ENCODE measurements at regions not wholly inside any gene's neighbourhood (a gene's known extent, or its start where the extent isn't known, plus 50 kb on each side); places are given as distances from the start of the nearest gene placed in this dataset.

DNA sequence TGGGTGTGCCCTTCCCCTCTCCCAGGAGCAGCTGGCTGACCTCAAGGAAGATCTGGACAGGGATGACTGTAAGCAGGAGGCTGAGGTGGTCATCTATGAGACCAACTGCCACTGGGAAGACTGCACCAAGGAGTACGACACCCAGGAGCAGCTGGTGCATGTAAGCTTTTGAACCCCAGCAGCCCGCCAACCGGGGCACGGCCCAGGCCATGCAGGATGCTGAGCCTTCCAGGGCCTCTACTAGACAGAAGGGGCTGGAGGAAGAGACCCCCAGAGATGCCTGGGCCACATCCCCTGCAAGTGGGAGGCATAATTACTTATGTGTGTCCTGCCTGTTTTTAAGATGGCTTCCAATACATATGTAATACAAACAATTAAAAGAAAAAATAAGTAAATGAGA, 239.3 kb downstream of the GLI2 start:
- Histone ChIP-seq H3K27ac (ENCODE audit: extremely low read length, insufficient read depth, low read length) (no peak overlapping the region), H3K27me3 (ENCODE audit: control insufficient read depth in 1 of 2, insufficient read depth in 2 of 2, low read length in 2 of 2) (peaks cover 4 to 46% of the 10 kb centered on the region in 2 experiments), H3K9ac (ENCODE audit: insufficient read depth, low read depth, low read length) (no peak overlapping the region), H3K4me3 (replicated peaks in 1 of 3; ENCODE audit: insufficient read depth in 1 of 3, low read depth in 2 of 3, low read length in 3 of 3) (no peak overlapping the region), H2AFZ (ENCODE audit: low read length) (no peak overlapping the region), H3K36me3 (replicated peaks in 1 of 2; ENCODE audit: control insufficient read depth in 1 of 2, insufficient read depth in 2 of 2, low read length in 2 of 2) (no peaks in the 10 kb centered on the region), H3K4me1 (ENCODE audit: insufficient read depth, low read length) (no peaks in the 10 kb centered on the region), H3K9me3 (ENCODE audit: low read length) (no peaks in the 10 kb centered on the region), H4K20me1 (ENCODE audit: insufficient read depth, low read length) (no peaks in the 10 kb centered on the region), H3K79me2 (ENCODE audit: insufficient read depth, low read length) (no peaks in the 10 kb centered on the region), H3K4me2 (ENCODE audit: low read depth, low read length) (no peak overlapping the region)
- 50% methylated on average over 4 of the region's 4 CpGs for WGBS (ENCODE audit: low lambda C conversion rate)
- DNase-seq (ENCODE audit: low spot score) (no peak), ATAC-seq (no peak), FAIRE-seq (no peak)
- intact Hi-C loops (cut with micrococcal nuclease; ENCODE audit: unreplicated experiment) (no loop called here), in situ Hi-C loops (cut with HindIII; ENCODE audit: extremely low pct_ligation_motif_present, low pct_unique_long_range_greater_than_20kb) (no loop called here)
- no TSS peak for BruUV-seq (replicated peaks)
- TF ChIP-seq FOXA3 (CRISPR knock-in tag; IDR thresholded peaks at IDR 0.05) (no peak), ZNF83 (CRISPR knock-in tag; IDR thresholded peaks at IDR 0.05; ENCODE audit: borderline replicate concordance) (no peak), ZNF737 (CRISPR knock-in tag; IDR thresholded peaks at IDR 0.05; ENCODE audit: borderline replicate concordance) (no peak), AGO2 (optimal IDR thresholded peaks at IDR 0.05; ENCODE audit: low read depth, low read length) (no peak), ZNF224 (CRISPR knock-in tag; IDR thresholded peaks at IDR 0.05) (no peak), MYC (CRISPR knock-in tag; IDR thresholded peaks at IDR 0.05; ENCODE audit: borderline replicate concordance) (no peak), EZH2 (conservative IDR thresholded peaks at IDR 0.05; ENCODE audit: low read depth, low read length) (no peak), ZNF235 (CRISPR knock-in tag; IDR thresholded peaks at IDR 0.05; ENCODE audit: borderline replicate concordance) (no peak), GABPA (IDR thresholded peaks at IDR 0.05; ENCODE audit: low read depth, low read length) (no peak), GABPA (CRISPR knock-in tag; IDR thresholded peaks at IDR 0.05; ENCODE audit: low read depth) (no peak), SIX1 (CRISPR knock-in tag; IDR thresholded peaks at IDR 0.05; ENCODE audit: borderline replicate concordance) (no peak), HNRNPUL1 (IDR thresholded peaks at IDR 0.05; ENCODE audit: low read depth, low read length) (no peak), HOXA5 (CRISPR knock-in tag; IDR thresholded peaks at IDR 0.05) (no peak), ZZZ3 (CRISPR knock-in tag; IDR thresholded peaks at IDR 0.05; ENCODE audit: borderline replicate concordance) (no peak)
- TF ChIP-seq, protein P1, sequence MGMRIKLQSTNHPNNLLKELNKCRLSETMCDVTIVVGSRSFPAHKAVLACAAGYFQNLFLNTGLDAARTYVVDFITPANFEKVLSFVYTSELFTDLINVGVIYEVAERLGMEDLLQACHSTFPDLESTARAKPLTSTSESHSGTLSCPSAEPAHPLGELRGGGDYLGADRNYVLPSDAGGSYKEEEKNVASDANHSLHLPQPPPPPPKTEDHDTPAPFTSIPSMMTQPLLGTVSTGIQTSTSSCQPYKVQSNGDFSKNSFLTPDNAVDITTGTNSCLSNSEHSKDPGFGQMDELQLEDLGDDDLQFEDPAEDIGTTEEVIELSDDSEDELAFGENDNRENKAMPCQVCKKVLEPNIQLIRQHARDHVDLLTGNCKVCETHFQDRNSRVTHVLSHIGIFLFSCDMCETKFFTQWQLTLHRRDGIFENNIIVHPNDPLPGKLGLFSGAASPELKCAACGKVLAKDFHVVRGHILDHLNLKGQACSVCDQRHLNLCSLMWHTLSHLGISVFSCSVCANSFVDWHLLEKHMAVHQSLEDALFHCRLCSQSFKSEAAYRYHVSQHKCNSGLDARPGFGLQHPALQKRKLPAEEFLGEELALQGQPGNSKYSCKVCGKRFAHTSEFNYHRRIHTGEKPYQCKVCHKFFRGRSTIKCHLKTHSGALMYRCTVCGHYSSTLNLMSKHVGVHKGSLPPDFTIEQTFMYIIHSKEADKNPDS (CRISPR knock-in tag; IDR thresholded peaks at IDR 0.05), result no peak
- TF ChIP-seq, protein P2, sequence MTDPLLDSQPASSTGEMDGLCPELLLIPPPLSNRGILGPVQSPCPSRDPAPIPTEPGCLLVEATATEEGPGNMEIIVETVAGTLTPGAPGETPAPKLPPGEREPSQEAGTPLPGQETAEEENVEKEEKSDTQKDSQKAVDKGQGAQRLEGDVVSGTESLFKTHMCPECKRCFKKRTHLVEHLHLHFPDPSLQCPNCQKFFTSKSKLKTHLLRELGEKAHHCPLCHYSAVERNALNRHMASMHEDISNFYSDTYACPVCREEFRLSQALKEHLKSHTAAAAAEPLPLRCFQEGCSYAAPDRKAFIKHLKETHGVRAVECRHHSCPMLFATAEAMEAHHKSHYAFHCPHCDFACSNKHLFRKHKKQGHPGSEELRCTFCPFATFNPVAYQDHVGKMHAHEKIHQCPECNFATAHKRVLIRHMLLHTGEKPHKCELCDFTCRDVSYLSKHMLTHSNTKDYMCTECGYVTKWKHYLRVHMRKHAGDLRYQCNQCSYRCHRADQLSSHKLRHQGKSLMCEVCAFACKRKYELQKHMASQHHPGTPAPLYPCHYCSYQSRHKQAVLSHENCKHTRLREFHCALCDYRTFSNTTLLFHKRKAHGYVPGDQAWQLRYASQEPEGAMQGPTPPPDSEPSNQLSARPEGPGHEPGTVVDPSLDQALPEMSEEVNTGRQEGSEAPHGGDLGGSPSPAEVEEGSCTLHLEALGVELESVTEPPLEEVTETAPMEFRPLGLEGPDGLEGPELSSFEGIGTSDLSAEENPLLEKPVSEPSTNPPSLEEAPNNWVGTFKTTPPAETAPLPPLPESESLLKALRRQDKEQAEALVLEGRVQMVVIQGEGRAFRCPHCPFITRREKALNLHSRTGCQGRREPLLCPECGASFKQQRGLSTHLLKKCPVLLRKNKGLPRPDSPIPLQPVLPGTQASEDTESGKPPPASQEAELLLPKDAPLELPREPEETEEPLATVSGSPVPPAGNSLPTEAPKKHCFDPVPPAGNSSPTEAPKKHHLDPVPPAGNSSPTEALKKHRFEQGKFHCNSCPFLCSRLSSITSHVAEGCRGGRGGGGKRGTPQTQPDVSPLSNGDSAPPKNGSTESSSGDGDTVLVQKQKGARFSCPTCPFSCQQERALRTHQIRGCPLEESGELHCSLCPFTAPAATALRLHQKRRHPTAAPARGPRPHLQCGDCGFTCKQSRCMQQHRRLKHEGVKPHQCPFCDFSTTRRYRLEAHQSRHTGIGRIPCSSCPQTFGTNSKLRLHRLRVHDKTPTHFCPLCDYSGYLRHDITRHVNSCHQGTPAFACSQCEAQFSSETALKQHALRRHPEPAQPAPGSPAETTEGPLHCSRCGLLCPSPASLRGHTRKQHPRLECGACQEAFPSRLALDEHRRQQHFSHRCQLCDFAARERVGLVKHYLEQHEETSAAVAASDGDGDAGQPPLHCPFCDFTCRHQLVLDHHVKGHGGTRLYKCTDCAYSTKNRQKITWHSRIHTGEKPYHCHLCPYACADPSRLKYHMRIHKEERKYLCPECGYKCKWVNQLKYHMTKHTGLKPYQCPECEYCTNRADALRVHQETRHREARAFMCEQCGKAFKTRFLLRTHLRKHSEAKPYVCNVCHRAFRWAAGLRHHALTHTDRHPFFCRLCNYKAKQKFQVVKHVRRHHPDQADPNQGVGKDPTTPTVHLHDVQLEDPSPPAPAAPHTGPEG (CRISPR knock-in tag; IDR thresholded peaks at IDR 0.05), result no peak
- TF ChIP-seq, protein P3, sequence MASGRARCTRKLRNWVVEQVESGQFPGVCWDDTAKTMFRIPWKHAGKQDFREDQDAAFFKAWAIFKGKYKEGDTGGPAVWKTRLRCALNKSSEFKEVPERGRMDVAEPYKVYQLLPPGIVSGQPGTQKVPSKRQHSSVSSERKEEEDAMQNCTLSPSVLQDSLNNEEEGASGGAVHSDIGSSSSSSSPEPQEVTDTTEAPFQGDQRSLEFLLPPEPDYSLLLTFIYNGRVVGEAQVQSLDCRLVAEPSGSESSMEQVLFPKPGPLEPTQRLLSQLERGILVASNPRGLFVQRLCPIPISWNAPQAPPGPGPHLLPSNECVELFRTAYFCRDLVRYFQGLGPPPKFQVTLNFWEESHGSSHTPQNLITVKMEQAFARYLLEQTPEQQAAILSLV (CRISPR knock-in tag; IDR thresholded peaks at IDR 0.05; ENCODE audit: borderline replicate concordance), result no peak
- ChIA-PET POLR2A (no interaction called here), CTCF (ENCODE audit: low intra/inter-chr PET ratio, low total read pairs) (no interaction called here)

Data from HepG2 (cell line).